Astrocyte (in vitro differentiated cells and primary cell): ENCODE measurements at regions not wholly inside any gene's neighbourhood (a gene's known extent, or its start where the extent isn't known, plus 50 kb on each side); places are given as distances from the start of the nearest gene placed in this dataset.

Experiments used
- DNase-seq: peaks from one replicate; pipeline ENCODE4 v3.0.0-alpha.2; 2010; ENCODE audit warnings: low read depth
- FAIRE-seq: peaks from 2 replicates; lab custom pipeline; 2011; peaks lifted over from hg19 to GRCh38; lab: Jason Lieb, UNC
- H2AFZ ChIP-seq: 2 replicates; pipeline ENCODE4 v1.6.0; 2012; ENCODE audit warnings: low read depth, low read length, inconsistent platforms
- H3K27ac ChIP-seq: 2 replicates; pipeline ENCODE4 v1.5.1; 2011; ENCODE audit warnings: low read depth, low read length, inconsistent platforms
- H3K27me3 ChIP-seq: 2 replicates; pipeline ENCODE4 v1.6.0; 2011; ENCODE audit warnings: low read length, inconsistent platforms; ENCODE audit not compliant: insufficient read depth
- H3K36me3 ChIP-seq: 2 replicates; pipeline ENCODE4 v1.5.1; 2011; ENCODE audit warnings: low read length, inconsistent platforms; ENCODE audit not compliant: insufficient read depth
- H3K4me1 ChIP-seq: 2 replicates; pipeline ENCODE4 v1.5.1; 2011; ENCODE audit warnings: low read length, inconsistent platforms; ENCODE audit not compliant: insufficient read depth
- H3K4me2 ChIP-seq: 2 replicates; pipeline ENCODE4 v1.6.0; 2012; ENCODE audit warnings: low read length, inconsistent platforms
- H3K4me3 ChIP-seq: 2 replicates; pipeline ENCODE4 v1.5.1; 2011; ENCODE audit warnings: low read depth, mild to moderate bottlenecking, low read length, inconsistent platforms; ENCODE audit not compliant: insufficient read depth
- H3K79me2 ChIP-seq: 2 replicates; pipeline ENCODE4 v1.6.0; 2012; ENCODE audit warnings: mild to moderate bottlenecking, low read length, inconsistent platforms; ENCODE audit not compliant: insufficient read depth
- H3K9ac ChIP-seq: 2 replicates; pipeline ENCODE4 v1.6.0; 2012; ENCODE audit warnings: mild to moderate bottlenecking, low read length, inconsistent platforms
- H3K9me3 ChIP-seq: 2 replicates; pipeline ENCODE4 v1.5.1; 2012; ENCODE audit warnings: low read depth, mild to moderate bottlenecking, low read length, inconsistent platforms; ENCODE audit not compliant: insufficient read depth
- H4K20me1 ChIP-seq: 2 replicates; pipeline ENCODE4 v1.6.0; 2012; ENCODE audit warnings: low read length, inconsistent platforms; ENCODE audit not compliant: insufficient read depth
- H3K27ac Mint-ChIP-seq: one replicate; pipeline ENCODE4 v1.8.0; 2021; ENCODE audit warnings: mild to moderate bottlenecking, mixed read lengths; ENCODE audit not compliant: unreplicated experiment
- H3K27me3 Mint-ChIP-seq: one replicate; pipeline ENCODE4 v1.8.0; 2021; ENCODE audit warnings: low read depth, mixed read lengths; ENCODE audit not compliant: unreplicated experiment
- H3K36me3 Mint-ChIP-seq: one replicate; pipeline ENCODE4 v1.8.0; 2021; ENCODE audit warnings: low read depth, mixed read lengths; ENCODE audit not compliant: unreplicated experiment
- H3K4me1 Mint-ChIP-seq: one replicate; pipeline ENCODE4 v1.8.0; 2021; ENCODE audit warnings: low read depth, mixed read lengths; ENCODE audit not compliant: unreplicated experiment
- H3K4me3 Mint-ChIP-seq: one replicate; pipeline ENCODE4 v1.8.0; 2021; ENCODE audit warnings: mild to moderate bottlenecking, moderate library complexity, mixed read lengths; ENCODE audit not compliant: unreplicated experiment
- H3K9me3 Mint-ChIP-seq: one replicate; pipeline ENCODE4 v1.8.0; 2021; ENCODE audit warnings: mild to moderate bottlenecking, mixed read lengths; ENCODE audit not compliant: unreplicated experiment
- EZH2 ChIP-seq: IDR thresholded peaks from 2 replicates; pipeline ENCODE4 v1.6.1; 2012; ENCODE audit warnings: mild to moderate bottlenecking, low read length, inconsistent platforms; ENCODE audit not compliant: insufficient read depth
- TF ChIP-seq, protein P1 (sequence below): IDR thresholded peaks from 2 replicates; pipeline ENCODE4 v1.5.1; 2011; ENCODE audit warnings: low read depth, mild to moderate bottlenecking, inconsistent platforms, low read length, moderate library complexity; ENCODE audit not compliant: insufficient read depth

DNA sequence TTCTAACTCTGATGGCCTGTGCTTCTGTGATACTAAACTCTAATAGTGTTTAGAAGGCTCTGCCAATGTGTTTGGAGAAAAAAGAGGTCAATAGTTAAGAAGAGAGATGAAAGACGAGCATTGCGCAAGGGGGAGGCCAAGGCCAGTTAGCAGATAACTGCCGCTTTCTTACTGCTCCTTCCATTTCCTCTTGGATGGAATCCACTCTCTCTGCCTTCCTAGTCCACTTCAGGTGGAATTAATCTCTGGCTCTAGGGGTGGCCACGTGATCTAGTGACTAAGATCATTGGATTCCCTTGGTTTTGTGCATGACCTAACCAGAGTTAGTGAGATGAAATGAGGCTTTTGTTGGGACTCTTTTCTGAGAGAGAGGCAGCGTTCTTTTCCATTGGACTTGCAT, 148.3 kb downstream of the ACTL8 start:
- Mint-ChIP-seq H3K36me3 (peaks cover 2% of the 10 kb centered on the region), H3K9me3 (peaks cover 16% of the 10 kb centered on the region), H3K27ac (no peak overlapping the region), H3K27me3 (peaks cover 74% of the 10 kb centered on the region), H3K4me3 (no peak overlapping the region), H3K4me1 (no peaks in the 10 kb centered on the region)
- H3K9me3 ChIP-seq: no peaks in the 10 kb centered on the region
- no peak overlapping the region for H3K9ac ChIP-seq
- no peak overlapping the region for H3K4me2 ChIP-seq
- DNase-seq (peak; percentile 13), FAIRE-seq (no peak)
- no peak for TF ChIP-seq EZH2
- TF ChIP-seq, protein P1, sequence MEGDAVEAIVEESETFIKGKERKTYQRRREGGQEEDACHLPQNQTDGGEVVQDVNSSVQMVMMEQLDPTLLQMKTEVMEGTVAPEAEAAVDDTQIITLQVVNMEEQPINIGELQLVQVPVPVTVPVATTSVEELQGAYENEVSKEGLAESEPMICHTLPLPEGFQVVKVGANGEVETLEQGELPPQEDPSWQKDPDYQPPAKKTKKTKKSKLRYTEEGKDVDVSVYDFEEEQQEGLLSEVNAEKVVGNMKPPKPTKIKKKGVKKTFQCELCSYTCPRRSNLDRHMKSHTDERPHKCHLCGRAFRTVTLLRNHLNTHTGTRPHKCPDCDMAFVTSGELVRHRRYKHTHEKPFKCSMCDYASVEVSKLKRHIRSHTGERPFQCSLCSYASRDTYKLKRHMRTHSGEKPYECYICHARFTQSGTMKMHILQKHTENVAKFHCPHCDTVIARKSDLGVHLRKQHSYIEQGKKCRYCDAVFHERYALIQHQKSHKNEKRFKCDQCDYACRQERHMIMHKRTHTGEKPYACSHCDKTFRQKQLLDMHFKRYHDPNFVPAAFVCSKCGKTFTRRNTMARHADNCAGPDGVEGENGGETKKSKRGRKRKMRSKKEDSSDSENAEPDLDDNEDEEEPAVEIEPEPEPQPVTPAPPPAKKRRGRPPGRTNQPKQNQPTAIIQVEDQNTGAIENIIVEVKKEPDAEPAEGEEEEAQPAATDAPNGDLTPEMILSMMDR: no peak
- no peak overlapping the region for H3K4me3 ChIP-seq
- no peaks in the 10 kb centered on the region for H3K79me2 ChIP-seq
- H4K20me1 ChIP-seq: no peaks in the 10 kb centered on the region
- no peak overlapping the region for H3K27ac ChIP-seq
- H3K27me3 ChIP-seq: peaks cover 5% of the 10 kb centered on the region
- no peaks in the 10 kb centered on the region for H3K36me3 ChIP-seq
- no peak overlapping the region for H2AFZ ChIP-seq
- no peaks in the 10 kb centered on the region for H3K4me1 ChIP-seq

DNA sequence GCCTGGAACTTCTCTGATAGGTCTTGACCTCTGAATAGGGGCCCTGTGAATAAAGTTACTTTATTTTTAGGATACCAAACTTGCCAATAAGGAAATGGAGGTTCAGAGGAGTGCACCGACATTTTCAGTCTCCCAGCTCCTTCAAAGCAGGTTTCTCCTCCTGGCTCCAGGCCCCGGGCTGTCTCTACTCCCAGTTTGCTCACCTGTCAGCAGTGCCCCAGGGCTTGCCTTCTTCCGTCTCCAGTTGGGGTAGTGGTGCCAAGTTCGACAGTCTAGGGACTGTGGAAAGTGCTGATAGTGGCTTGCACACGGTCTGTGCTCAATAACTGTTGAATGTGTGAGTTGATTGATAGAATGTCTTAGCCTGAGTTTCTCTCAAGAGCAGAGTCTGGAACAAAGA, 149.2 kb downstream of the ACTL8 start:
- no peaks in the 10 kb centered on the region for H4K20me1 ChIP-seq
- Mint-ChIP-seq H3K4me3 (no peak overlapping the region), H3K27ac (no peak overlapping the region), H3K9me3 (peaks cover 10% of the 10 kb centered on the region), H3K27me3 (peaks cover 66% of the 10 kb centered on the region), H3K4me1 (no peaks in the 10 kb centered on the region), H3K36me3 (peaks cover 2% of the 10 kb centered on the region)
- no peaks in the 10 kb centered on the region for H3K4me1 ChIP-seq
- H3K27ac ChIP-seq: no peak overlapping the region
- no peaks in the 10 kb centered on the region for H3K9me3 ChIP-seq
- H3K27me3 ChIP-seq: peaks cover 5% of the 10 kb centered on the region
- no peak overlapping the region for H3K9ac ChIP-seq
- H3K36me3 ChIP-seq: no peaks in the 10 kb centered on the region
- no peak overlapping the region for H2AFZ ChIP-seq
- no peak overlapping the region for H3K4me2 ChIP-seq
- H3K4me3 ChIP-seq: no peak overlapping the region
- H3K79me2 ChIP-seq: no peaks in the 10 kb centered on the region
- no peak for FAIRE-seq
- no peak for DNase-seq
- no peak for TF ChIP-seq EZH2
- TF ChIP-seq, protein P1: no peak

DNA sequence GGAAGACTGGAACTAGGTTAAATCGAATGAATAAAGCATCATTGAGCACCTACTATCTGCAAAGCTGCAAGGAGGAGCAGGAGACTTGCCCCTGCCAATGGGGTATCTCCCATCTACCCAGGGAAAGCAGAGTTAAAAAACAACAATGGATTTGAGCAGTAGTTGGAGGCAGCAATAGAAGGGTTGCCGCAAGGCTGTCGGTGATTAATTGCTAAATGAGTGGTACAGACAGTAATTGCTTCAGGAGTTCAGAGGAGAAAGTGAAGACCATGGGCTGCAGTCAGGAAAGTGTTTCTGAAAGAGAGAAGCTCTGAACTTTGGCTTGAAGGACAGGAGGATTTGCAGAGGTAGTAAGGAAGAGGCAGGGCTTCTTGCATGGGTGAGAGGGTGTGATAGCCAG, 152.9 kb downstream of the ACTL8 start:
- no peak for FAIRE-seq

More for the DNA sequence above, 152.9 kb downstream of the ACTL8 start:
- H3K36me3 ChIP-seq: no peaks in the 10 kb centered on the region
- Mint-ChIP-seq H3K27me3 (peaks cover 57% of the 10 kb centered on the region), H3K4me3 (no peak overlapping the region), H3K9me3 (peaks cover 8% of the 10 kb centered on the region), H3K4me1 (no peaks in the 10 kb centered on the region), H3K27ac (no peak overlapping the region), H3K36me3 (peaks cover 2% of the 10 kb centered on the region)
- H3K4me1 ChIP-seq: no peaks in the 10 kb centered on the region
- H2AFZ ChIP-seq: no peak overlapping the region
- peaks cover 7% of the 10 kb centered on the region for H3K27me3 ChIP-seq
- no peak overlapping the region for H3K4me2 ChIP-seq
- TF ChIP-seq, protein P1: no peak
- no peak for TF ChIP-seq EZH2
- H4K20me1 ChIP-seq: no peaks in the 10 kb centered on the region
- H3K9me3 ChIP-seq: no peaks in the 10 kb centered on the region
- no peak overlapping the region for H3K4me3 ChIP-seq
- DNase-seq: no peak
- H3K27ac ChIP-seq: no peak overlapping the region
- no peaks in the 10 kb centered on the region for H3K79me2 ChIP-seq
- H3K9ac ChIP-seq: no peak overlapping the region
